WI38 (cell line): ENCODE measurements at regions not wholly inside any gene's neighbourhood (a gene's known extent, or its start where the extent isn't known, plus 50 kb on each side); places are given as distances from the start of the nearest gene placed in this dataset.

Experiments
- H3K4me3 ChIP-seq: 2 replicates; pipeline ENCODE4 v1.5.1; 2011; ENCODE audit warnings: low read depth, mild to moderate bottlenecking, control low read depth, low read length
- CTCF ChIP-seq: IDR thresholded peaks from 2 replicates; pipeline ENCODE4 v1.5.1; 2012; ENCODE audit warnings: low read depth, mild to moderate bottlenecking, control low read depth, low read length

GRCh38 chr4:15150631-15151030 is 148.3 kb downstream of the CPEB2 start:
- TF ChIP-seq CTCF = no peak
- no peak overlapping the region for H3K4me3 ChIP-seq

GRCh38 chr4:15151033-15151432 is 148.8 kb downstream of the CPEB2 start:
- TF ChIP-seq CTCF = no peak

GRCh38 chr4:15153662-15154061 is 151.4 kb downstream of the CPEB2 start:
- H3K4me3 ChIP-seq = no peak overlapping the region
- TF ChIP-seq CTCF = no peak

More at GRCh38 chr4:15151033-15151432, 148.8 kb downstream of the CPEB2 start:
- H3K4me3 ChIP-seq = no peak overlapping the region

- H3K4me3 ChIP-seq = no peak overlapping the region
- TF ChIP-seq CTCF = no peak
Observed at GRCh38 chr4:15158406-15159091, 156.3 kb downstream of the CPEB2 start.

- no peak for TF ChIP-seq CTCF
- H3K4me3 ChIP-seq = no peak overlapping the region
Observed at GRCh38 chr4:15159477-15160019, 157.3 kb downstream of the CPEB2 start.

GRCh38 chr4:15161439-15161838 is 159.2 kb downstream of the CPEB2 start:
- TF ChIP-seq CTCF = no peak
- H3K4me3 ChIP-seq = no peak overlapping the region

- H3K4me3 ChIP-seq = no peak overlapping the region
- TF ChIP-seq CTCF = no peak
Observed at GRCh38 chr4:15162046-15162445, 159.8 kb downstream of the CPEB2 start.
